Sigmoid colon (tissue), 6 donors: ENCODE measurements at regions not wholly inside any gene's neighbourhood (a gene's known extent, or its start where the extent isn't known, plus 50 kb on each side); places are given as distances from the start of the nearest gene placed in this dataset.
"Not testable (repeated sequence)": the region's sequence is repeated elsewhere in the genome, so short reads cannot be mapped to it uniquely, and the experiment has no call there.

Experiments
- DNase-seq: peaks from one replicate; pipeline ENCODE4 v3.0.0-alpha.2; 2019
- H3K27ac ChIP-seq, 4 donors: fragments of 200-600 bp; sonication (generic); one replicate each; pipeline ENCODE4 v1.5.1; 2016 to 2019; ENCODE audit warnings: mild to moderate bottlenecking in 1 of 4
- H3K27me3 ChIP-seq, 3 donors: fragments of 200-600 bp; sonication (generic); one replicate each; pipeline ENCODE4 v1.5.1; 2019; ENCODE audit warnings: mild to moderate bottlenecking in 1 of 3
- H3K36me3 ChIP-seq, 4 donors: fragments of 200-600 bp; sonication (generic); one replicate each; pipeline ENCODE4 v1.5.1; 2016 to 2019
- H3K4me1 ChIP-seq, 4 donors: fragments of 200-600 bp; sonication (generic); one replicate each; pipeline ENCODE4 v1.5.1; 2017 to 2019
- H3K4me3 ChIP-seq, 4 donors: fragments of 200-600 bp; sonication (generic); one replicate each; pipeline ENCODE4 v1.5.1; 2017 to 2019; ENCODE audit warnings: mild to moderate bottlenecking in 2 of 4, moderate library complexity in 1 of 4
- H3K9me3 ChIP-seq, 4 donors: fragments of 200-600 bp in 3 of 4; sonication (generic) in 3 of 4; one replicate each; pipeline versions ENCODE4 v1.5.1 to v1.6.1; 2013 to 2019
- WGBS, 2 donors: extraction: QIAGEN DNeasy Blood & Tissue Kit; methylation state at CpG; one replicate each; pipeline ENCODE4 v1.1.7; 2013; 5-methylcytosine and 5-hydroxymethylcytosine counted together
- intact Hi-C: fragments of 100-400 bp; cut with DNase I; formaldehyde crosslinking; loops from one replicate; pipeline ENCODE4 v1.15.1; 2023
- donor health status: healthy with polysubstance abuse.
- donor health status: healthy.

GRCh38 chr16:33978784-33979183 is 519.4 kb downstream of the TP53TG3F start:
- DNase-seq, result peak; percentile 8
- WGBS, 2 donors, result 82 to 84% methylated on average over 2 to 4 of the region's 6 CpGs
- intact Hi-C loops, H3K9me3 ChIP-seq, H3K4me3 ChIP-seq, H3K36me3 ChIP-seq, H3K27ac ChIP-seq, H3K27me3 ChIP-seq, H3K4me1 ChIP-seq: not testable (repeated sequence)

GRCh38 chr16:33979613-33980012 is 520.2 kb downstream of the TP53TG3F start:
- intact Hi-C loops, H3K27me3 ChIP-seq, H3K9me3 ChIP-seq, H3K4me3 ChIP-seq, H3K4me1 ChIP-seq, H3K36me3 ChIP-seq, DNase-seq, H3K27ac ChIP-seq: not testable (repeated sequence)
- no CpG with 5 or more reads among the region's 3 CpGs for WGBS, 2 donors

GRCh38 chr16:33980736-33981135 is 521.3 kb downstream of the TP53TG3F start:
- H3K27ac ChIP-seq, H3K36me3 ChIP-seq, H3K4me3 ChIP-seq, H3K4me1 ChIP-seq, H3K9me3 ChIP-seq, DNase-seq, intact Hi-C loops, H3K27me3 ChIP-seq: not testable (repeated sequence)
- 75 to 83% methylated on average over 3 to 4 of the region's 8 CpGs for WGBS, 2 donors

GRCh38 chr16:33984428-33984827 is 525.0 kb downstream of the TP53TG3F start:
- H3K27me3 ChIP-seq, H3K4me1 ChIP-seq, DNase-seq, H3K9me3 ChIP-seq, H3K4me3 ChIP-seq, H3K36me3 ChIP-seq, H3K27ac ChIP-seq, intact Hi-C loops: not testable (repeated sequence)
- no CpG with 5 or more reads among the region's 5 CpGs for WGBS, 2 donors

GRCh38 chr16:33986521-33986920 is 527.1 kb downstream of the TP53TG3F start:
- peak; percentile 30 for DNase-seq
- 80 to 86% methylated on average over 6 of the region's 8 CpGs for WGBS, 2 donors
- intact Hi-C loops, result not testable (repeated sequence)

GRCh38 chr16:33987348-33987963 is 528.0 kb downstream of the TP53TG3F start:
- not testable (repeated sequence) for H3K4me1 ChIP-seq
- WGBS, 2 donors, result 73 to 84% methylated on average over 8 of the region's 13 CpGs

More at GRCh38 chr16:33986521-33986920, 527.1 kb downstream of the TP53TG3F start:
- not testable (repeated sequence) for H3K9me3 ChIP-seq, H3K36me3 ChIP-seq, H3K4me3 ChIP-seq, H3K27ac ChIP-seq, H3K4me1 ChIP-seq, H3K27me3 ChIP-seq

GRCh38 chr16:33988012-33988411 is 528.6 kb downstream of the TP53TG3F start:
- H3K36me3 ChIP-seq, H3K27me3 ChIP-seq, DNase-seq, H3K4me3 ChIP-seq, H3K9me3 ChIP-seq, intact Hi-C loops, H3K4me1 ChIP-seq, H3K27ac ChIP-seq: not testable (repeated sequence)
- no CpG with 5 or more reads among the region's 8 CpGs for WGBS, 2 donors

More at GRCh38 chr16:33987348-33987963, 528.0 kb downstream of the TP53TG3F start:
- intact Hi-C loops, H3K36me3 ChIP-seq, H3K27me3 ChIP-seq, H3K4me3 ChIP-seq, H3K27ac ChIP-seq, H3K9me3 ChIP-seq: not testable (repeated sequence)
- DNase-seq, result peak; percentile 1

GRCh38 chr16:33990488-33990887 is 531.1 kb downstream of the TP53TG3F start:
- H3K36me3 ChIP-seq, H3K9me3 ChIP-seq, H3K27ac ChIP-seq, H3K4me3 ChIP-seq, intact Hi-C loops, H3K4me1 ChIP-seq, DNase-seq, H3K27me3 ChIP-seq: not testable (repeated sequence)
- WGBS, 2 donors, result no CpG with 5 or more reads among the region's 18 CpGs

- H3K9me3 ChIP-seq, H3K27me3 ChIP-seq, H3K4me1 ChIP-seq, H3K4me3 ChIP-seq, intact Hi-C loops, H3K36me3 ChIP-seq, H3K27ac ChIP-seq: not testable (repeated sequence)
- WGBS, 2 donors, result 80 to 83% methylated on average over 11 of the region's 11 CpGs
- DNase-seq, result peak; percentile 33
Measured at GRCh38 chr16:33992513-33993177, 533.2 kb downstream of the TP53TG3F start.

- H3K27ac ChIP-seq, H3K4me3 ChIP-seq, H3K9me3 ChIP-seq, H3K27me3 ChIP-seq, H3K4me1 ChIP-seq, intact Hi-C loops, H3K36me3 ChIP-seq: not testable (repeated sequence)
- peak; percentile 4 for DNase-seq
- 70 to 79% methylated on average over 8 to 10 of the region's 12 CpGs for WGBS, 2 donors
Measured at GRCh38 chr16:33994207-33994606, 534.8 kb downstream of the TP53TG3F start.

- 75 to 85% methylated on average over 8 of the region's 9 CpGs for WGBS, 2 donors
- intact Hi-C loops, H3K36me3 ChIP-seq, H3K27me3 ChIP-seq, H3K9me3 ChIP-seq, H3K4me3 ChIP-seq, H3K4me1 ChIP-seq, H3K27ac ChIP-seq: not testable (repeated sequence)
- DNase-seq, result peak; percentile 51
Measured at GRCh38 chr16:33995821-33996372, 536.5 kb downstream of the TP53TG3F start.

GRCh38 chr16:34001184-34001583 is 541.8 kb downstream of the TP53TG3F start:
- intact Hi-C loops, H3K4me3 ChIP-seq, H3K27ac ChIP-seq, H3K27me3 ChIP-seq, H3K36me3 ChIP-seq, H3K4me1 ChIP-seq, H3K9me3 ChIP-seq: not testable (repeated sequence)
- DNase-seq, result peak; percentile 27
- WGBS, 2 donors, result 65 to 83% methylated on average over 1 to 2 of the region's 4 CpGs

GRCh38 chr16:34001961-34002360 is 542.5 kb downstream of the TP53TG3F start:
- DNase-seq, H3K9me3 ChIP-seq, intact Hi-C loops, H3K36me3 ChIP-seq, H3K4me3 ChIP-seq, H3K4me1 ChIP-seq, H3K27ac ChIP-seq, H3K27me3 ChIP-seq: not testable (repeated sequence)
- WGBS, 2 donors, result 51 to 98% methylated on average over 2 of the region's 4 CpGs
